OCI-LY1 (cell line): ENCODE measurements at regions not wholly inside any gene's neighbourhood (a gene's known extent, or its start where the extent isn't known, plus 50 kb on each side); places are given as distances from the start of the nearest gene placed in this dataset.

Experiments used
- H2AFZ ChIP-seq: fragments of 200-600 bp; sonication (generic), shearing (Covaris generic); 2 replicates; pipeline ENCODE4 v1.6.0; 2014; ENCODE audit warnings: antibody characterized with exemption, mild to moderate bottlenecking, low read length
- H3F3A ChIP-seq: fragments of 200-600 bp; sonication (generic), shearing (Covaris generic); 2 replicates; pipeline ENCODE4 v1.6.0; 2014; ENCODE audit warnings: mild to moderate bottlenecking, antibody characterized with exemption, low read length, moderate library complexity; ENCODE audit not compliant: insufficient read depth
- H3K27ac ChIP-seq: fragments of 200-600 bp; sonication (generic); 2 replicates; pipeline ENCODE4 v1.5.1; 2014; ENCODE audit warnings: low read length, mixed run types, mild to moderate bottlenecking, low read depth; ENCODE audit not compliant: poor library complexity, severe bottlenecking
- H3K27me3 ChIP-seq: fragments of 200-600 bp; sonication (generic); 2 replicates; pipeline ENCODE4 v1.6.0; 2014; ENCODE audit warnings: antibody characterized with exemption, mild to moderate bottlenecking, low read length, moderate library complexity; ENCODE audit not compliant: insufficient read depth
- H3K36me3 ChIP-seq: fragments of 200-600 bp; sonication (generic); 2 replicates; pipeline ENCODE4 v1.6.1; 2014; ENCODE audit warnings: mild to moderate bottlenecking, antibody characterized with exemption, low read length, moderate library complexity, mixed read lengths; ENCODE audit not compliant: insufficient read depth
- H3K4me1 ChIP-seq: fragments of 200-600 bp; sonication (generic); 2 replicates; pipeline ENCODE4 v1.5.1; 2014; ENCODE audit warnings: mild to moderate bottlenecking, low read length, moderate library complexity; ENCODE audit not compliant: insufficient read depth, severe bottlenecking
- H3K4me2 ChIP-seq: fragments of 200-600 bp; sonication (generic), shearing (Covaris generic); 2 replicates; pipeline ENCODE4 v1.6.1; 2014; ENCODE audit warnings: low read length
- H3K4me3 ChIP-seq: fragments of 200-600 bp; sonication (generic); 2 replicates; pipeline ENCODE4 v1.5.1; 2014; ENCODE audit warnings: low read length, low read depth, mild to moderate bottlenecking, mixed read lengths; ENCODE audit not compliant: poor library complexity, severe bottlenecking
- H3K79me2 ChIP-seq: fragments of 200-600 bp; shearing (Covaris generic); 2 replicates; pipeline ENCODE4 v1.6.1; 2016; ENCODE audit warnings: mixed run types, low read length, mixed read lengths; ENCODE audit not compliant: insufficient read depth
- H3K9ac ChIP-seq: fragments of 200-600 bp; sonication (generic), shearing (Covaris generic); 2 replicates; pipeline ENCODE4 v1.6.1; 2014; ENCODE audit warnings: mild to moderate bottlenecking, low read length, mixed read lengths
- H3K9me2 ChIP-seq: fragments of 200-600 bp; sonication (generic), shearing (Covaris generic); 2 replicates; pipeline ENCODE4 v1.6.1; 2014; ENCODE audit warnings: low read depth, mild to moderate bottlenecking, low read length, mixed read lengths
- H3K9me3 ChIP-seq: fragments of 200-600 bp; shearing (Covaris generic); 2 replicates; pipeline ENCODE4 v1.6.1; 2014; ENCODE audit warnings: low read length, mixed read lengths
- H4K20me1 ChIP-seq: fragments of 200-600 bp; sonication (generic), shearing (Covaris generic); 2 replicates; pipeline ENCODE4 v1.6.0; 2016; ENCODE audit warnings: mild to moderate bottlenecking, low read length; ENCODE audit not compliant: insufficient read depth
- EZH2 ChIP-seq: fragments of 200-600 bp; sonication (generic), shearing (Covaris generic); IDR thresholded peaks from 2 replicates; pipeline ENCODE4 v1.8.0; 2017; ENCODE audit warnings: borderline replicate concordance, mixed run types, mild to moderate bottlenecking, antibody characterized with exemption, low read length, moderate library complexity, mixed read lengths
- TF ChIP-seq, protein P1 (sequence below): fragments of 200-600 bp; sonication (generic), shearing (Covaris generic); IDR thresholded peaks from 2 replicates; pipeline ENCODE4 v1.5.1; 2017; ENCODE audit warnings: mild to moderate bottlenecking, antibody characterized with exemption, low read length, moderate library complexity, mixed read lengths

DNA sequence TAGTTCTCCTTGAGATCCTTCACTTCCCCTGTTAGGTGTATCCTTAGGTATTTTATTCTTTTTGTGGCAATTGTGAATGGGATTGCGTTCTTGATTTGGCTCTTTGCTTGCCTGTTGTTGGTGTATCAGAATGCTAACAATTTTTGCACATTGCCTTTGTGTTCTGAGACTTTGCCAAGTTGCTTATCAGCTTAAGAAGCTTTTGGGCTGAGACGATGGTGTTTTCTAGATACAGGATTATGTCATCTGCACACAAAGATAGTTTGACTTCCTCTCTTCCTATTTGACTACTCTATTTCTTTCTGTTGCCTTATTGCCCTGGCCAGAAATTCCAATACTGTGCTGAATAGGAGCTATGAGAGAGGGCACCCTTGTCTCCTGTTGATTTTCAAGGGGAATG, 609.4 kb upstream of the COX7C start:
- no peaks in the 10 kb centered on the region for H3K4me1 ChIP-seq
- no peak overlapping the region for H3K4me3 ChIP-seq
- H3K36me3 ChIP-seq = no peaks in the 10 kb centered on the region
- H3K27ac ChIP-seq = no peak overlapping the region
- no peaks in the 10 kb centered on the region for H3K79me2 ChIP-seq
- no peak overlapping the region for H3K4me2 ChIP-seq
- TF ChIP-seq, protein P1, sequence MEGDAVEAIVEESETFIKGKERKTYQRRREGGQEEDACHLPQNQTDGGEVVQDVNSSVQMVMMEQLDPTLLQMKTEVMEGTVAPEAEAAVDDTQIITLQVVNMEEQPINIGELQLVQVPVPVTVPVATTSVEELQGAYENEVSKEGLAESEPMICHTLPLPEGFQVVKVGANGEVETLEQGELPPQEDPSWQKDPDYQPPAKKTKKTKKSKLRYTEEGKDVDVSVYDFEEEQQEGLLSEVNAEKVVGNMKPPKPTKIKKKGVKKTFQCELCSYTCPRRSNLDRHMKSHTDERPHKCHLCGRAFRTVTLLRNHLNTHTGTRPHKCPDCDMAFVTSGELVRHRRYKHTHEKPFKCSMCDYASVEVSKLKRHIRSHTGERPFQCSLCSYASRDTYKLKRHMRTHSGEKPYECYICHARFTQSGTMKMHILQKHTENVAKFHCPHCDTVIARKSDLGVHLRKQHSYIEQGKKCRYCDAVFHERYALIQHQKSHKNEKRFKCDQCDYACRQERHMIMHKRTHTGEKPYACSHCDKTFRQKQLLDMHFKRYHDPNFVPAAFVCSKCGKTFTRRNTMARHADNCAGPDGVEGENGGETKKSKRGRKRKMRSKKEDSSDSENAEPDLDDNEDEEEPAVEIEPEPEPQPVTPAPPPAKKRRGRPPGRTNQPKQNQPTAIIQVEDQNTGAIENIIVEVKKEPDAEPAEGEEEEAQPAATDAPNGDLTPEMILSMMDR = no peak
- H3F3A ChIP-seq = no peaks in the 10 kb centered on the region
- H3K9ac ChIP-seq = no peak overlapping the region
- H3K9me2 ChIP-seq = no peaks in the 10 kb centered on the region
- no peaks in the 10 kb centered on the region for H3K9me3 ChIP-seq
- no peak overlapping the region for H2AFZ ChIP-seq
- no peaks in the 10 kb centered on the region for H4K20me1 ChIP-seq
- no peaks in the 10 kb centered on the region for H3K27me3 ChIP-seq

DNA sequence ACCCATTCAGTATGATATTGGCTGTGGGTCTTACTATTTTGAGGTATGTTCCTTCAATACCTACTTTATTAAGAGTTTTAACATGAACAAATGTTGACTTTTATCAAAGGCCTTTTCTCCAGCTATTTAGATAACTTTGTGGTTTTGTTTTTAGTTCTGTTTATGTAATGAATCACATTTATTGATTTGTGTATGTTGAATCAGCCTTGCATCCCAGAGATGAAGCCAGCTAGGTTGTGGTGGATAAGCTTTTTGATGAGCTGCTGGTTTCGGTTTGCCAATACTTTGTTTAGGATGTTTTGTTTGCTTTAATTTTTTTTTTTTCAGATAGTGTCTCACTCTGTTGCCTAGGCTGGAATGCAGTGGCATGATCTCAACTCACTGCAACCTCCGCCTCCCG, 609.0 kb upstream of the COX7C start:
- no peaks in the 10 kb centered on the region for H3K36me3 ChIP-seq
- no peak overlapping the region for H2AFZ ChIP-seq
- H3K9ac ChIP-seq = no peak overlapping the region
- H3K4me1 ChIP-seq = no peaks in the 10 kb centered on the region
- H3K9me3 ChIP-seq = no peaks in the 10 kb centered on the region
- H4K20me1 ChIP-seq = no peaks in the 10 kb centered on the region
- no peaks in the 10 kb centered on the region for H3K9me2 ChIP-seq
- no peaks in the 10 kb centered on the region for H3F3A ChIP-seq
- no peak overlapping the region for H3K27ac ChIP-seq
- no peak for TF ChIP-seq EZH2
- TF ChIP-seq, protein P1 = no peak
- no peaks in the 10 kb centered on the region for H3K79me2 ChIP-seq
- H3K4me2 ChIP-seq = no peak overlapping the region
- no peak overlapping the region for H3K4me3 ChIP-seq
- H3K27me3 ChIP-seq = no peaks in the 10 kb centered on the region

DNA sequence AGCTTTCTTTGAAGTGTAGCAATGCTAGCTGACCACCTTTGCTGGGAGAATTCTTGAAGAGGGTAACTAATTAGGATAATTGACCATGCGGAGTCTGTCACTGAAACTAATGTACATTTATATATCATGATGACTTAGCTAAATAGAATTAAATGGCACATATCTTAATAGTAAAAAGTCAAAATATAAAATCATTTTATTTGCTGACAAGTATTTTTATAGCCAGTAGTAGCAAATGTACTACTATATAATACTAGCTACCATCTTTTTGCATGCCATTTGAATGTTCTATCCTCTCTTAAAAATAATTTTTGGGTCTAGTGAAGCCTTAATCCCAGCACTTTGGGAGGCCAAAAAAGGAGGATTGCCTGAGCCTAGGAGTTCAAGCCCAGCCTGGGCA, 605.8 kb upstream of the COX7C start:
- Histone ChIP-seq H3K36me3 (no peaks in the 10 kb centered on the region), H3F3A (no peaks in the 10 kb centered on the region), H3K9me3 (no peaks in the 10 kb centered on the region), H3K79me2 (no peaks in the 10 kb centered on the region), H3K9ac (no peak overlapping the region), H3K27ac (no peak overlapping the region), H3K9me2 (no peaks in the 10 kb centered on the region), H4K20me1 (no peaks in the 10 kb centered on the region), H3K4me3 (no peak overlapping the region), H3K27me3 (no peaks in the 10 kb centered on the region), H3K4me2 (no peak overlapping the region), H3K4me1 (no peaks in the 10 kb centered on the region), H2AFZ (no peak overlapping the region)
- TF ChIP-seq, protein P1 = no peak
- TF ChIP-seq EZH2 = no peak
